ENCODE measurements at regions not wholly inside any gene's neighbourhood (a gene's known extent, or its start where the extent isn't known, plus 50 kb on each side); places are given as distances from the start of the nearest gene placed in this dataset.

- no peak overlapping the region for H3K27ac ChIP-seq (ENCODE audit: low read depth in 1 of 2, low read length in 1 of 2)
- no peaks in the 10 kb centered on the region for H3K36me3 ChIP-seq (ENCODE audit: control insufficient read depth in 2 of 2, insufficient read depth in 2 of 2, low read length in 1 of 2)
- 70% methylated on average over 4 of the region's 4 CpGs for WGBS
- no peaks in the 10 kb centered on the region for H3K4me1 ChIP-seq (ENCODE audit: control insufficient read depth in 2 of 2, insufficient read depth in 2 of 2, low read length in 2 of 2)
- no peak for DNase-seq (ENCODE audit: low read depth in 6 of 9, low spot score in 9 of 9)
- no peak overlapping the region for H3K4me3 ChIP-seq (ENCODE audit: low read length in 2 of 2)
- H3K27me3 ChIP-seq (ENCODE audit: control insufficient read depth in 2 of 2, insufficient read depth in 1 of 2, low read length in 1 of 2): no peaks in the 10 kb centered on the region
- peaks cover 0 to 10% of the 10 kb centered on the region in 2 donors for H3K9me3 ChIP-seq (ENCODE audit: control insufficient read depth in 2 of 2, insufficient read depth in 1 of 2, low read length in 1 of 2)
Measured at GRCh38 chr6:167580619-167580911, 246.1 kb upstream of the AFDN start.

DNA sequence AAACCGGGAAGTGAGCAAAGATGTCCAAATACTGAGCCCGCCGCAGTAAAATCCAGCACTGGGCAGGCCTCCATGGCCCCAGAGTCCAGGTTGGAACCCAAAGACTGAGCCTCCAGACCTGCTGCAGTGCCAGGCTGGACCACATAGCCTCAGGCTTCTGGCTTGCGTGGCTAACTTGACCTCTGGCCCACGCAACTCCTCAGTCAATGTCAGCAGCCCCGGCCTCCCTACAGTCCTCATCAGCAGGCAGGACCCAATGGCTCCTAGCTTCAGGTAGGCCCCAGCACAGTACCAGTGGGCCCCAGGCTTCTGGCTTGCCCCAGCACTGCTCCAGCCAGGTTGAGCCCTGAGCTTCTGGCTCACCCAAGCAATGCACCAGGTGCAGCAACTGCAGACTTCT is 245.1 kb upstream of the AFDN start:
- Histone ChIP-seq H3K27ac (ENCODE audit: low read depth in 1 of 2, low read length in 1 of 2) (no peak overlapping the region), H3K4me1 (ENCODE audit: control insufficient read depth in 2 of 2, insufficient read depth in 2 of 2, low read length in 2 of 2) (no peaks in the 10 kb centered on the region), H3K9me3 (ENCODE audit: control insufficient read depth in 2 of 2, insufficient read depth in 1 of 2, low read length in 1 of 2) (peaks cover 0 to 8% of the 10 kb centered on the region in 2 donors), H3K4me3 (ENCODE audit: low read length in 2 of 2) (no peak overlapping the region), H3K36me3 (ENCODE audit: control insufficient read depth in 2 of 2, insufficient read depth in 2 of 2, low read length in 1 of 2) (no peaks in the 10 kb centered on the region), H3K27me3 (ENCODE audit: control insufficient read depth in 2 of 2, insufficient read depth in 1 of 2, low read length in 1 of 2) (no peaks in the 10 kb centered on the region)
- DNase-seq (ENCODE audit: low read depth in 6 of 9, low spot score in 9 of 9): no peak
- 96% methylated on average over 6 of the region's 6 CpGs for WGBS

DNA sequence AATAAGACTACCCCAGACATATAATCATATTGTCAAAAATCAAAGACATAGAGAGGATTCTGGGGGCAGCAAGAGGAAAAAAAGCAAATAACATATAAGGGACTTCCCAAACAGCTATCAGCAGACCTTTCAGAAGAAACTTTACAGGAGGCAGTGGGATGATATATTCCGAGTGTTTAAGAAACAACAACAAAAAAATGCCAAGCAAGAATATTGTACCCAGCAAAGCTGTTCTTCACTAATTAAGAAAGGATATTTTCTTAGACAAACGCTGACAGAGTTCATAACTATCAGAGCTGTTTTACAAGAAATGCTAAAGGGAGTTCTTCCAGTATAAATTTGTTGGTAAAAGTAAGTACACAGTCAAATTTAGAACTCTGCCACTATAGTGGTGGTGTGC is 243.3 kb upstream of the AFDN start:
- H3K4me1 ChIP-seq (ENCODE audit: control insufficient read depth in 2 of 2, insufficient read depth in 2 of 2, low read length in 2 of 2): no peaks in the 10 kb centered on the region
- 97% methylated on average over 2 of the region's 2 CpGs for WGBS
- H3K27me3 ChIP-seq (ENCODE audit: control insufficient read depth in 2 of 2, insufficient read depth in 1 of 2, low read length in 1 of 2): no peaks in the 10 kb centered on the region
- H3K9me3 ChIP-seq (ENCODE audit: control insufficient read depth in 2 of 2, insufficient read depth in 1 of 2, low read length in 1 of 2): peaks cover 0 to 8% of the 10 kb centered on the region in 2 donors
- no peak overlapping the region for H3K27ac ChIP-seq (ENCODE audit: low read depth in 1 of 2, low read length in 1 of 2)
- H3K36me3 ChIP-seq (ENCODE audit: control insufficient read depth in 2 of 2, insufficient read depth in 2 of 2, low read length in 1 of 2): no peaks in the 10 kb centered on the region
- no peak for DNase-seq (ENCODE audit: low read depth in 6 of 9, low spot score in 9 of 9)
- H3K4me3 ChIP-seq (ENCODE audit: low read length in 2 of 2): no peak overlapping the region

- no peaks in the 10 kb centered on the region for H3K4me1 ChIP-seq (ENCODE audit: control insufficient read depth in 2 of 2, insufficient read depth in 2 of 2, low read length in 2 of 2)
- no peak overlapping the region for H3K27ac ChIP-seq (ENCODE audit: low read depth in 1 of 2, low read length in 1 of 2)
- H3K4me3 ChIP-seq (ENCODE audit: low read length in 2 of 2): no peak overlapping the region
- no peaks in the 10 kb centered on the region for H3K9me3 ChIP-seq (ENCODE audit: control insufficient read depth in 2 of 2, insufficient read depth in 1 of 2, low read length in 1 of 2)
- WGBS: 78% methylated on average over 20 of the region's 20 CpGs
- no peak for DNase-seq (ENCODE audit: low read depth in 6 of 9, low spot score in 9 of 9)
- H3K27me3 ChIP-seq (ENCODE audit: control insufficient read depth in 2 of 2, insufficient read depth in 1 of 2, low read length in 1 of 2): no peaks in the 10 kb centered on the region
- no peaks in the 10 kb centered on the region for H3K36me3 ChIP-seq (ENCODE audit: control insufficient read depth in 2 of 2, insufficient read depth in 2 of 2, low read length in 1 of 2)
Measured at GRCh38 chr6:167588181-167588919, 238.4 kb upstream of the AFDN start.

DNA sequence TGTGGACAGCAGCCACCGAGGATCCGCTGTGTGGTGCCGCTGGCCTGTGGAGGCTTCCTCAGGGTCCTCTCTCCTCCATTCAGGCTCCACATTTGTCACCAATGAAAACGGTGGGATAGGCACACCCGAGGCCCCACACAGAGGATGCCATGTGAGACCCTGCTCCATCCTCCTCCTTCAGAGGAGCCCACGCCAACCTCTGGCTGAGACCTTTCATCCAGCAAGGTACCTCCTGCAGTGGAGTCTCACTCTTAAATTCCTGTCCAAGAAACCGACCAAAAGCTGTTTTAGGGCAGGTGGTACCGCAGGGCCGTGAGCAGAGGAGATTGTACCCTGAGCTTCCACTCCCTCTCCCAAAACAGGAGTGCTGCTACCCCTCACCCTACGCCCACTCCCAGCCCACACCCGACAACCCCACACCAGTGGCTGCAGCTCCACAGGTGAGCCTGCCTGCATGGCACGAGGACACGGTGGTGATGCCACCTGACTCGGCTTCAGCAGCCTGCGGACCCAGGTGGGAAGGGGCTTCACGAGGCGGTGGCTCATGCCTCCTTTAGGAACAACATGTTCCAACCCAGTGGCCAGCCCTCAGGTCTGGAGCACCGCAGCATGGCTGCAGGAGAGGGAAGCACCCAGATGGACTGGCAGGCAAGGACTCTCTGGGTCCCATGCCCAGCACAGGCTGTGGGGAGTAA is 237.6 kb upstream of the AFDN start:
- Histone ChIP-seq H3K9me3 (ENCODE audit: control insufficient read depth in 2 of 2, insufficient read depth in 1 of 2, low read length in 1 of 2) (no peaks in the 10 kb centered on the region), H3K27me3 (ENCODE audit: control insufficient read depth in 2 of 2, insufficient read depth in 1 of 2, low read length in 1 of 2) (no peaks in the 10 kb centered on the region), H3K4me1 (ENCODE audit: control insufficient read depth in 2 of 2, insufficient read depth in 2 of 2, low read length in 2 of 2) (no peaks in the 10 kb centered on the region), H3K4me3 (ENCODE audit: low read length in 2 of 2) (no peak overlapping the region), H3K36me3 (ENCODE audit: control insufficient read depth in 2 of 2, insufficient read depth in 2 of 2, low read length in 1 of 2) (no peaks in the 10 kb centered on the region), H3K27ac (ENCODE audit: low read depth in 1 of 2, low read length in 1 of 2) (no peak overlapping the region)
- DNase-seq (ENCODE audit: low read depth in 6 of 9, low spot score in 9 of 9): no peak
- WGBS: 95% methylated on average over 18 of the region's 18 CpGs

DNA sequence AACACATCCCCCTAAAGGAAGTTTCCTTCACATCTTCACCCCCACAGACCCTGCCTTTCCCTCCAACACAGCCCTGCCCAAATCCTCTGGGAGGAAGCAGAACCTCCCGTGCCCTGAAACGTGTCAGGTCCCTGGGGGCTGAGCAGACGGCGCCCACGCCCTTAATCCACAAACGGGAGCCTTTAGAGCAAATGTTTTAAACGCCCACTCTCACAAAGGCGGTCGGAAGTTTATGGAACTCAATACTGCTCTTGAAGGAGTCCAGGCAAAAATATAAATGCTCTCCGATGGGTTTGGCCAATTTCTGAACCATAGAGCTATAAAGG is 237.1 kb upstream of the AFDN start:
- no peaks in the 10 kb centered on the region for H3K4me1 ChIP-seq (ENCODE audit: control insufficient read depth in 2 of 2, insufficient read depth in 2 of 2, low read length in 2 of 2)
- no peaks in the 10 kb centered on the region for H3K9me3 ChIP-seq (ENCODE audit: control insufficient read depth in 2 of 2, insufficient read depth in 1 of 2, low read length in 1 of 2)
- H3K4me3 ChIP-seq (ENCODE audit: low read length in 2 of 2): no peak overlapping the region
- WGBS: 82% methylated on average over 10 of the region's 10 CpGs
- no peak for DNase-seq (ENCODE audit: low read depth in 6 of 9, low spot score in 9 of 9)
- no peak overlapping the region for H3K27ac ChIP-seq (ENCODE audit: low read depth in 1 of 2, low read length in 1 of 2)
- H3K27me3 ChIP-seq (ENCODE audit: control insufficient read depth in 2 of 2, insufficient read depth in 1 of 2, low read length in 1 of 2): no peaks in the 10 kb centered on the region
- no peaks in the 10 kb centered on the region for H3K36me3 ChIP-seq (ENCODE audit: control insufficient read depth in 2 of 2, insufficient read depth in 2 of 2, low read length in 1 of 2)

DNA sequence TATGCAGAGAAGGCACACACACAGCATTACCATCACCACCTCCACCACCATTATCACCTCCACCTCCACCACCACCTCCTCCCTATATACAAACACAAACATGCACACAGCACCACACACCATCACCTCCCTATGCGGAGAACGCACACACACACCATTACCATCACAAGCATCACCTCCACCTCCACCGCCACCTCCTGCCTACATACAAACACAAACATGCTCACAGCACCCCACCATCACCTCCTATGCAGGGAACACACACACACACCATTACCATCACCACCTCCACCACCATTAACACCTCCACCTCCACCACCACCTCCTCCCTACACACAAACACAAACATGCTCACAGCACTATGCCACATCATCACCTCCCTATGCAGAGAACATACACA is 236.5 kb upstream of the AFDN start:
- H3K4me3 ChIP-seq (ENCODE audit: low read length in 2 of 2): no peak overlapping the region
- DNase-seq (ENCODE audit: low read depth in 6 of 9, low spot score in 9 of 9): no peak
- no peaks in the 10 kb centered on the region for H3K36me3 ChIP-seq (ENCODE audit: control insufficient read depth in 2 of 2, insufficient read depth in 2 of 2, low read length in 1 of 2)
- H3K27ac ChIP-seq (ENCODE audit: low read depth in 1 of 2, low read length in 1 of 2): no peak overlapping the region
- no peaks in the 10 kb centered on the region for H3K4me1 ChIP-seq (ENCODE audit: control insufficient read depth in 2 of 2, insufficient read depth in 2 of 2, low read length in 2 of 2)
- no peaks in the 10 kb centered on the region for H3K27me3 ChIP-seq (ENCODE audit: control insufficient read depth in 2 of 2, insufficient read depth in 1 of 2, low read length in 1 of 2)
- no peaks in the 10 kb centered on the region for H3K9me3 ChIP-seq (ENCODE audit: control insufficient read depth in 2 of 2, insufficient read depth in 1 of 2, low read length in 1 of 2)
- WGBS: 96% methylated on average over 3 of the region's 3 CpGs

Measured in thymus (tissue), 11 donors.